GM18873 (cell line): ENCODE measurements at regions not wholly inside any gene's neighbourhood (a gene's known extent, or its start where the extent isn't known, plus 50 kb on each side); places are given as distances from the start of the nearest gene placed in this dataset.
"Not testable (repeated sequence)": the region's sequence is repeated elsewhere in the genome, so short reads cannot be mapped to it uniquely, and the experiment has no call there.

Source experiments
- ATAC-seq: cut with Tn5 transposase; IDR thresholded peaks from one replicate; pipeline ENCODE4 v1.9.1; 2021; ENCODE audit warnings: mild to moderate bottlenecking, moderate library complexity, moderate number of reproducible peaks; ENCODE audit not compliant: unreplicated experiment, low FRiP score

DNA sequence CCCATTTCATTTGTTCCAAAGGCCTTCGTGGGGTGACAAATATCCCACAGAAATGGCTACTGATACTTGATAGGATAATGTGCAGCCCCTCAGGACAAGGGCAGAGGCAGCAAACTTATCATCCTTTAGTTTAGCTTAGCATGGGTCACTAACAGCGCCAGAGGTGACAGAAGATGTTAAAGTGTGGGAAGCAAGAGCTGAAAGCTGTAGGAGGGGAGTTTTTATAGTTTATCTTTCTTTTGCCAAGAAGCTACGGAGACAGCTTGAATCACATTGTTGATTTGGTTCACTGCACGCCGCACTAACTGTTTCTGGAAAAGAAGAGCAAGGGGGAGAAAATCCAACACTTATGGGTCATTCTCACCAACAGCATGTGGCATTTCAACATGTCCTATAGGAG, 773.9 kb upstream of the MMS22L start:
- no peak for ATAC-seq

- ATAC-seq = no peak
Observed at GRCh38 chr6:98067375-98067774, 767.0 kb upstream of the POU3F2 start.

- ATAC-seq = not testable (repeated sequence)
Observed at GRCh38 chr6:98088537-98088936, 745.8 kb upstream of the POU3F2 start.

- ATAC-seq = no peak
Observed at GRCh38 chr6:98092331-98092730, 742.0 kb upstream of the POU3F2 start.

DNA sequence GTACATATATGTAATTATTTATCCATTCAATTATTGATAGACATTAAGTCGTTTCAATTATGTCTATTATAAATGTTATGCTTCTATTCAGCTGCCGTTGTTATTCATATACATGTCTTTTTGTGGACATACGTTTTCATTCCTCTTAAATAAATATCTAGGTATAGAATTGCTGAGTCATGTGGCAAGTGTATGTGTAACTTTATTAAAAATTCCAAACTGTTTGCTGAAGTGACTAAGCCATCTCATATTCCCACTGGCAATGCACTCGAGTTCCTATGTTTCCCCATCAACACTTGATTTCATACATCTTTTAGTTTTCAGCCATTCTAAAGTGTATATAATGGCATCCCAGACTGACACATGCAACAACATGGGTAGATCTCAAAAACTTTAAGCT, 739.7 kb upstream of the POU3F2 start:
- no peak for ATAC-seq

GRCh38 chr6:98107801-98108200, 726.6 kb upstream of the POU3F2 start:
- ATAC-seq = no peak

DNA sequence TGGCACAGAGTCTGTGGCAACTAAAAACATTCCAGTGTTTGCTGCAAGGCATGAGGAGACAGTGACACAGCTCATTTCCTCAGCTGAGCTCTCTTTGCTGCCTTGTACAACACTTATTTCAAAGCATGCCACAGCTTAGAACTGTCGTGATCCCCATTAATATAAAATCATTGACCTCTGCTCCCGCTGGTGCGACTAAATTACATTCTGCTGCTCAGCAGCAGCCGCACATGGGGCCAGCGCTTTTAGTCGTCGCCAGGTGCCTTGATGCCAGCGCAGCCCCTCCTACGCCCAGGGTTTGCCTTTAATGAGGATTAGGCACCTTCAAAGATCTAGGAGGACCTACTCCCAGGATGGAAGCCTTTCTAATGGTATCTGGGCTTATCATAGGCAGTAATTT, 717.9 kb upstream of the POU3F2 start:
- ATAC-seq = no peak

DNA sequence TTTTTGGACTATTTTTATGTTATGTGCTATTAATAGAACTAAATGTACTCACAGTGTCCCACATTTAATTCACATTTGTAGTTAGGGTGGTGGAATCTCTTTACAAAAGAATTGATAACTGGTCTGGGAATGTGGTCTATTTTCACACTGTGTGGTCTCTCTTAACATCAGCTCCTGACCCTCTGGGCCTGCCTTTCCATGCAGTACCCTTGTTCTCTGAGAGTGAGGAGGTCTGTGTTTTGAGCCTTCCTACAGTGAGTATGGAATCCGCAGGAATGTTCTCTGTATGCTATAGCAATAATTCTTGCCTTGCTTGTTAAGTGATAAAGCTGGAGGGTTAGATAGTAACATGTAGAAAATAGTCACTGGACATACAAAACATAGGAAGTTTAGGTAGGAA, 717.3 kb upstream of the POU3F2 start:
- ATAC-seq = no peak

DNA sequence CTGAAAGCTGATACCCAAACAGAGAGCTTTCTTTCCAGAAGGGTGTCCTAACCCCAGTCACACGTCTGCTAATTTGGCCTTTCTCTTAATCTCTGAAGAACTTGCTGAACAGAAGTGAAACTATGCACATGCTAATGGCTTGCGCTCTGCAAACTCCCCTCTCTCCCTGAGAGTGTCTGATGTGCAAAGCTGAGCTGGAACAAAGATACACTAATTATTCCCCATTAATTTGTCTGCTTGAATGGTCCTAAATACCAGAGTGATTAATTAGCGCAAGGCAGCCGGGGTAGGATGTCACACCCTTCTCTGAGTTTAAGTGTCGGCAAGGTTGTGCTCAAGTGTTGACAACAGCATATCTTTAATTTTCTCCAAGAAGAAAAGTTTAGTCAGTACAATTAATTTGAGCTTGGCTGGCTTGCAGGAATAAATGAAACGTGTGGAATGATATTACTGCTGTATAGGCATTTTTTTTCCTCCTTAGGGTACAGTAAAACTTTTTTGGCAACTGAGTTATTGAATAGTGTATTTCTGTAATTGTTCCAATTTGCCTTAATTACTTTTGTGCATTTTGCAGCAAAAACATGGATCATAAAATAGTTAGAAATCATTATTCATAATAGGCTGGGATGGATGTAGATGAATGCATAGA, 715.9 kb upstream of the POU3F2 start:
- ATAC-seq = no peak

DNA sequence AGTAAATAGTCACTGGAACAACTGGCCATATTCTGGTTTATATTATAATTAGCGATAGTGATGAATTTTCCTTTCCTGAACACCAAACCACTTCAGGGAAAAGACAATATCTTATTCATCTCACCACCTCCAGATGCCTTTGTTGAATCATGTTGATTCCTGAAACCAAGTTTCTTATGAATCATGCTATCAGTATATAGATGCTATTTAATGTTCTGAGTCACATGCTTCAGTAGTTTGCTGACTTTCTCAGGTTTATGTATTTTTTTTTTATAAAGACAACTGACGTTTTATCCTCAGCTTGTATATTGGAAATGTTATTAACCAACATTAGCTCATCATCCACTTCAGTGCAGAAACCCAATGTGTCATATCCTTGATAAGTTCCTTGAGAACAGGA, 710.2 kb upstream of the POU3F2 start:
- no peak for ATAC-seq

DNA sequence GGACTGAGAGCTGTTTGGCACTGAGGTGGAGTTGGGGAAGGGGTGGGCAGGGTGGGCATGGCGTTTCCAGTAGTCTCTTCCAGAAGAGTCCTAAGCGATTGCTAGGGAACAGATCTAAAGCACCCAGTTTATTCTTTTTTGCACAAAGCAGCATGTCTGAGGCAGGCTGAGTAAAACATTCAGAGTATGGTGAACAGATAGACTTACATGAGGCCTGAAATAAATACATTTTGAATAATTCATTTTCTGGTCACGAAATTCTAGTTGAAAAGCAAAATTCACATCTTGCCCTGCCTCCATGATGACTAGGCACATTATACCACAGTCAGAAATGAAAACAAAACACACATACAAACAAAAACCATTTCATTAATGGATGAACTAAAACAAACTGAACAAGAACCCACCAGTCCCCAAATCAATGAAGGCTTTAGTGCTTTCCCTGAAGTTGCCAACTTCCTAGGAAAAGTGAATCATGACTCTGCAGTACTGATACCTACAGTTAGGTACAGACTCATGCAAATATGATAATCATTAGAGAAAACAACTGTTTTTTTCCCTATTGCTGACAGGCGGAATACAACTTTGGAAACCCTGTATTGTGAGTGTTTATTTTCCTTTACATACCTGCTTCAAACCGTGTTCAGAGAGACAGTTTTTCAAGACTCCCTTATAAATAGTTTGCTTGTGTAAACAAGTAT, 702.9 kb upstream of the POU3F2 start:
- no peak for ATAC-seq

- ATAC-seq = no peak
Observed at GRCh38 chr6:98136333-98136732, 698.0 kb upstream of the POU3F2 start.

DNA sequence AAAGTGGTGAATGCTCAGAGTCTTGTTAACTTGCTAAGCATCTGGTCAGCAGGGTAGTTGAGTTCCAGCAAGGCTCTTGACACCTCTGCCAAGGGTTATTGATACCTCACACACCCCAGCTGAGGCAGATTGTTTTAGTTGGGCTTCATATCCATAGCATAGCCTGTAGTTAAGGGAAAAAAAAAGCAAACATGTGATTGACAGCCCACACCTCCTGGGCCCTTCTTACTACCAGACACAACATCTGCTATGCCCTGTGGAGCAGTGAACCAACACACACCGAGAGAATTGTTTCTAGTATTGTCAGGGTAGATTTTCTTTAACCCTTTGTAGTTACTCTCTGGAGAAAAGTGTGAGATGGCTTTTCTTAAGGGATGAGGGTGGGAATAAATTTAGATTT, 697.0 kb upstream of the POU3F2 start:
- ATAC-seq = no peak

DNA sequence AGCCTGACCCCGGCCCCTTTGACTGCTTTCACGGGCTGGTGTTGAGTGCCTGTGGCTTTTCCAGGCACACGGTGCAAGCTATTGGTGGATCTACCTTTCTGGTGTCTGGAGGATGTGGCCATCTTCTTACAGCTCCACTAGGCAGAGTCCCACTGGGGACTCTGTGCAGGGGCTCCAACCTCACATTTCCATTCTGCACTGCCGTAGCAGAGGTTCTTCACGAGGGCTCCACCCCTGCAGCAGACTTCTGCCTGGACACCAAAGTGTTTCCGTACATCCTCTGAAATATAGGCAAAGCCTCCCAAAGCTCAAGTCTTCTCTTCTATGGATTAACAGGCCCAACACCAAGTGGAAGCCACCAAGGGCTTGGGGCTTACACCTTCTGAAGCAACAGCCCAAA, 691.5 kb upstream of the POU3F2 start:
- ATAC-seq = no peak

GRCh38 chr6:98146656-98147055, 687.7 kb upstream of the POU3F2 start:
- no peak for ATAC-seq

GRCh38 chr6:98156580-98156979, 677.8 kb upstream of the POU3F2 start:
- ATAC-seq = no peak

- ATAC-seq = no peak
Observed at GRCh38 chr6:98179606-98180005, 654.8 kb upstream of the POU3F2 start.

DNA sequence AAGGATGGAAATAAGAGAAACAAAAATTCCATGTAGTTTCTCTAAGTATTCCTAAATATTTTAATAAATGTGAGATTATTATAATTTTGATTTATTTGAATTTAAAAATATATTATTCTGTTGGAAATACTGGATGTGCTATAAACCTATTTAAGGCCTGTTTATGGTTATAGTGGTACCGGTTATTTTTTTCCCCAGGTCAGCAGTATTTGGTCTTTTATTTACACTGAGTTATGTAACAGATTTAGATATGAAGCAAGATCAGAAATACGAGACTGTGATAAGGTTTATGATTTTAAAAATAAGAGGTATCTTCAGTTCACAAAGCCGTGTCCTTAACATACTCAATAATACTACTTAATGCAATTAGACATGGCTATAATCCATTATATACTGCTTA, 634.3 kb upstream of the POU3F2 start:
- ATAC-seq = no peak

- no peak for ATAC-seq
Observed at GRCh38 chr6:98203170-98203806, 631.1 kb upstream of the POU3F2 start.

GRCh38 chr6:98212468-98212867, 621.9 kb upstream of the POU3F2 start:
- no peak for ATAC-seq

- ATAC-seq = no peak
Observed at GRCh38 chr6:98215531-98215930, 618.8 kb upstream of the POU3F2 start.

DNA sequence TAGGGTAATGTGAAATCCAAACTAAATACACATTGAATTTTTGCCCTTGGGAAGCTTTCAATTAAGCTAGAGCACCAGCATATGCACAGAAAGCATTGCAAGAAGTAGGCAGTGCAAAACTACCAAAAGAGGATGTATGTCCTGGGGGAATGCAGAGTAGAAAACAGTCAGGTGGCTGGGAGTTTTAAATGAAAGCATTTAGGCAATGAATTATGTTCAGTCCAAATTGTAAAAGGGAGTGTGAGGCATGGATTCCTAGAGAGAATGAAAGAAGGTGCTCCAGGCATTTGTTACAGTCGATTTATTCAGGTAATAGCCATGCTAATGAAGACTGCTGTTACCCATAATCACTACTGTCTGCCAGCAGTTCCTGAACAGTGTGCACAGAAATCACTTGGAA, 604.1 kb upstream of the POU3F2 start:
- no peak for ATAC-seq
